WTC11 (cell line): ENCODE measurements at regions not wholly inside any gene's neighbourhood (a gene's known extent, or its start where the extent isn't known, plus 50 kb on each side); places are given as distances from the start of the nearest gene placed in this dataset.

Experiments used
- ATAC-seq: fragments of 200-7000 bp; cut with Tn5 transposase; 2 replicates; pipeline ENCODE4 v1.10.0; 2021; ENCODE audit warnings: mild to moderate bottlenecking, moderate library complexity
- CTCF ChIA-PET: fragments of 300-600 bp; sonication (Branson Sonifier 250); formaldehyde crosslinking; loops from one replicate; lab custom pipeline; 2021; ENCODE audit warnings: antibody characterized with exemption; lab: Charles Lee
- POLR2A ChIA-PET: fragments of 350-600 bp; sonication (Branson Sonifier 250); formaldehyde crosslinking; loops from one replicate; lab custom pipeline; 2021; ENCODE audit warnings: antibody characterized with exemption; lab: Charles Lee
- DNase-seq: peaks from one replicate; pipeline ENCODE4 v3.0.0; 2021; ENCODE audit warnings: low spot score
- H3K27ac Mint-ChIP-seq: 2 replicates; pipeline ENCODE4 v1.8.0; 2021; ENCODE audit warnings: mixed read lengths
- H3K27me3 Mint-ChIP-seq: 2 replicates; pipeline ENCODE4 v1.8.0; 2021; ENCODE audit warnings: low read depth, mild to moderate bottlenecking, moderate library complexity, mixed read lengths
- H3K36me3 Mint-ChIP-seq: 2 replicates; pipeline ENCODE4 v1.8.0; 2021; ENCODE audit warnings: mixed read lengths
- H3K4me1 Mint-ChIP-seq: 2 replicates; pipeline ENCODE4 v1.8.0; 2022; ENCODE audit warnings: mixed read lengths
- H3K4me3 Mint-ChIP-seq: 2 replicates; pipeline ENCODE4 v1.8.0; 2021; ENCODE audit warnings: mild to moderate bottlenecking, moderate library complexity, mixed read lengths
- H3K9me3 Mint-ChIP-seq: 2 replicates; pipeline ENCODE4 v1.8.0; 2021; ENCODE audit warnings: mixed read lengths
- EMX1 ChIP-seq: fragments of 250-450 bp; sonication (Bioruptor Pico); IDR thresholded peaks from 2 replicates; pipeline ENCODE4 v1.8.0; 2021; ENCODE audit warnings: mild to moderate bottlenecking
- FOXP1 ChIP-seq: sonication (generic); formaldehyde crosslinking; IDR thresholded peaks from 2 replicates; pipeline ENCODE4 v1.8.0; 2022; ENCODE audit warnings: missing genetic modification reagents, mild to moderate bottlenecking, moderate library complexity, borderline replicate concordance
- IRF2 ChIP-seq: sonication (generic); formaldehyde crosslinking; IDR thresholded peaks from 2 replicates; pipeline ENCODE4 v1.8.0; 2022; ENCODE audit warnings: low read depth, missing genetic modification reagents, borderline replicate concordance
- OVOL2 ChIP-seq: fragments of 250-450 bp; sonication (Bioruptor Pico); IDR thresholded peaks from 2 replicates; pipeline ENCODE4 v1.9.0; 2021; ENCODE audit warnings: mild to moderate bottlenecking, borderline replicate concordance
- TP53 ChIP-seq: sonication (generic); formaldehyde crosslinking; IDR thresholded peaks from 2 replicates; pipeline ENCODE4 v1.8.1; 2023; ENCODE audit warnings: mild to moderate bottlenecking, missing genetic modification reagents
- ZNF232 ChIP-seq: sonication (generic); formaldehyde crosslinking; IDR thresholded peaks from 2 replicates; pipeline ENCODE4 v1.8.0; 2022; ENCODE audit warnings: mild to moderate bottlenecking, missing genetic modification reagents
- TF ChIP-seq, protein P1 (sequence below): fragments of 250-450 bp; sonication (Bioruptor Pico); conservative IDR thresholded peaks from 2 replicates; pipeline ENCODE4 v1.9.0; 2021; ENCODE audit warnings: mild to moderate bottlenecking
- TF ChIP-seq, protein P2 (sequence below): fragments of 200-600 bp; IDR thresholded peaks from 2 replicates; pipeline ENCODE4 v1.8.0; 2022; ENCODE audit warnings: antibody characterized with exemption
- TF ChIP-seq, protein P3 (sequence below): sonication (generic); formaldehyde crosslinking; IDR thresholded peaks from 2 replicates; pipeline ENCODE4 v1.8.0; 2023; ENCODE audit warnings: mild to moderate bottlenecking, missing genetic modification reagents
- TF ChIP-seq, protein P4 (sequence below): fragments of 250-450 bp; sonication (Bioruptor Pico); IDR thresholded peaks from 2 replicates; pipeline ENCODE4 v1.8.0; 2021; ENCODE audit warnings: mild to moderate bottlenecking
- TF ChIP-seq, protein P5 (sequence below): fragments of 250-450 bp; sonication (Bioruptor Pico); IDR thresholded peaks from 2 replicates; pipeline ENCODE4 v1.9.0; 2021; ENCODE audit warnings: mild to moderate bottlenecking

DNA sequence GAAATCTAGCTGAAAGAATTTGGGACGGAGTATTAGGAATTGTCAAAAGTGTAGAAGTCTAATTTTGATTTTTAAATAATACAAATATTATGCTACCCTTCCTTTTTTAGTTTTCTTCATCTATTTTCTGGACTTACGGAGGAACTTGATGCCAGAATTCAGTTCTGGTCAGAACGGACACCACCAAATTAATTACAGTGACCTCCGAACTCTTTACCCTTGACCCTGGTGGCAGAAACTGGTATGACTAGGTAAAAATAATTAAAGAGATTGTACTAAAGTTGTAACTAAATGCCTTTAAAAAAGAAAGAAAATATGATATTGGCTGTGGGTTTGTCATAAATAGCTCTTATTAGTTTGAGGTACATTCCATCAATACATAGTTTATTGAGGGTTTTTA, 751.1 kb upstream of the MAP3K7 start:
- POLR2A ChIA-PET: no interaction called here
- DNase-seq (no peak), ATAC-seq (no peak)
- Mint-ChIP-seq H3K9me3 (peaks cover 4% of the 10 kb centered on the region; the same call in 1 of the 2 replicates), H3K27me3 (no peaks in the 10 kb centered on the region; the same call in 1 of the 2 replicates), H3K36me3 (no peaks in the 10 kb centered on the region), H3K4me1 (peaks cover 27% of the 10 kb centered on the region), H3K4me3 (no peak overlapping the region), H3K27ac (no peak overlapping the region)
- TF ChIP-seq OVOL2 (CRISPR knock-in tag): no peak
- TF ChIP-seq, protein P1, sequence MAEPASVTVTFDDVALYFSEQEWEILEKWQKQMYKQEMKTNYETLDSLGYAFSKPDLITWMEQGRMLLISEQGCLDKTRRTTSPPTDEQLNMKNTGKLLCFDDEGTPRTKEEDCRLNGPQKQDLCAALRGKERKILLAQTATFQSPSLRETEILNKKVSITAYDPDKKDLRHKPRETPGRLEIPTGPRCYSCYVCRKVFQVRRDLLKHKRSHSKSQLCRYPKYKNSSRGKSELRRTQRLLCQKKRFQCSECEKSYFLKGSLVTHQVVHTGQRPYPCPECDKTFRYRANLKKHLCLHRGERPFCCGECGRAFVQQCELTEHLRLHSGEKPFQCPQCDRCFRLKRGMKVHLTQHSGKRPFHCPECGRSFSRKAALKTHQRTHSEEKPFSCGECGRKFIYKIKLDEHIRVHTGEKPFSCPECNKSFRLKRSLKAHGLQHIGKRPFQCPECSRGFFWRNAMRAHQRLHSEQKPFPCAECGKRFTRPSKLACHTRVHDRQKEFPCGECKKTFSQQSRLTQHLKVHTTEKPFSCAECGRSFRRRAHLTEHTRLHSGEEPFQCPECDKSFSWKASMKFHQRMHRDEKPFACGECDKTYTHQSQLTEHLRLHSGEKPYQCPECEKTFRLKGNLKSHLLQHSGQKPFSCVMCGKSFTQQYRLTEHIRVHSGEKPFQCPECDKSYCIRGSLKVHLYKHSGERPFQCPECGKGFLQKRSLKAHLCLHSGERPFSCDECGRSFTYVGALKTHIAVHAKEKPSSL (CRISPR knock-in tag): no peak
- TF ChIP-seq, protein P2, sequence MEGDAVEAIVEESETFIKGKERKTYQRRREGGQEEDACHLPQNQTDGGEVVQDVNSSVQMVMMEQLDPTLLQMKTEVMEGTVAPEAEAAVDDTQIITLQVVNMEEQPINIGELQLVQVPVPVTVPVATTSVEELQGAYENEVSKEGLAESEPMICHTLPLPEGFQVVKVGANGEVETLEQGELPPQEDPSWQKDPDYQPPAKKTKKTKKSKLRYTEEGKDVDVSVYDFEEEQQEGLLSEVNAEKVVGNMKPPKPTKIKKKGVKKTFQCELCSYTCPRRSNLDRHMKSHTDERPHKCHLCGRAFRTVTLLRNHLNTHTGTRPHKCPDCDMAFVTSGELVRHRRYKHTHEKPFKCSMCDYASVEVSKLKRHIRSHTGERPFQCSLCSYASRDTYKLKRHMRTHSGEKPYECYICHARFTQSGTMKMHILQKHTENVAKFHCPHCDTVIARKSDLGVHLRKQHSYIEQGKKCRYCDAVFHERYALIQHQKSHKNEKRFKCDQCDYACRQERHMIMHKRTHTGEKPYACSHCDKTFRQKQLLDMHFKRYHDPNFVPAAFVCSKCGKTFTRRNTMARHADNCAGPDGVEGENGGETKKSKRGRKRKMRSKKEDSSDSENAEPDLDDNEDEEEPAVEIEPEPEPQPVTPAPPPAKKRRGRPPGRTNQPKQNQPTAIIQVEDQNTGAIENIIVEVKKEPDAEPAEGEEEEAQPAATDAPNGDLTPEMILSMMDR: peak; percentile 42; the same call in 1 of the 2 replicates
- TF ChIP-seq, protein P3, sequence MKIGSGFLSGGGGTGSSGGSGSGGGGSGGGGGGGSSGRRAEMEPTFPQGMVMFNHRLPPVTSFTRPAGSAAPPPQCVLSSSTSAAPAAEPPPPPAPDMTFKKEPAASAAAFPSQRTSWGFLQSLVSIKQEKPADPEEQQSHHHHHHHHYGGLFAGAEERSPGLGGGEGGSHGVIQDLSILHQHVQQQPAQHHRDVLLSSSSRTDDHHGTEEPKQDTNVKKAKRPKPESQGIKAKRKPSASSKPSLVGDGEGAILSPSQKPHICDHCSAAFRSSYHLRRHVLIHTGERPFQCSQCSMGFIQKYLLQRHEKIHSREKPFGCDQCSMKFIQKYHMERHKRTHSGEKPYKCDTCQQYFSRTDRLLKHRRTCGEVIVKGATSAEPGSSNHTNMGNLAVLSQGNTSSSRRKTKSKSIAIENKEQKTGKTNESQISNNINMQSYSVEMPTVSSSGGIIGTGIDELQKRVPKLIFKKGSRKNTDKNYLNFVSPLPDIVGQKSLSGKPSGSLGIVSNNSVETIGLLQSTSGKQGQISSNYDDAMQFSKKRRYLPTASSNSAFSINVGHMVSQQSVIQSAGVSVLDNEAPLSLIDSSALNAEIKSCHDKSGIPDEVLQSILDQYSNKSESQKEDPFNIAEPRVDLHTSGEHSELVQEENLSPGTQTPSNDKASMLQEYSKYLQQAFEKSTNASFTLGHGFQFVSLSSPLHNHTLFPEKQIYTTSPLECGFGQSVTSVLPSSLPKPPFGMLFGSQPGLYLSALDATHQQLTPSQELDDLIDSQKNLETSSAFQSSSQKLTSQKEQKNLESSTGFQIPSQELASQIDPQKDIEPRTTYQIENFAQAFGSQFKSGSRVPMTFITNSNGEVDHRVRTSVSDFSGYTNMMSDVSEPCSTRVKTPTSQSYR: no peak
- no peak for TF ChIP-seq TP53 (CRISPR knock-in tag)
- CTCF ChIA-PET: interaction anchor here (0.9 to 1.8 kb wide), 4 partner anchors 9 to 50 kb away, joined by 3 to 7 read pairs (median 3); no protein-coding TSS in a partner anchor

DNA sequence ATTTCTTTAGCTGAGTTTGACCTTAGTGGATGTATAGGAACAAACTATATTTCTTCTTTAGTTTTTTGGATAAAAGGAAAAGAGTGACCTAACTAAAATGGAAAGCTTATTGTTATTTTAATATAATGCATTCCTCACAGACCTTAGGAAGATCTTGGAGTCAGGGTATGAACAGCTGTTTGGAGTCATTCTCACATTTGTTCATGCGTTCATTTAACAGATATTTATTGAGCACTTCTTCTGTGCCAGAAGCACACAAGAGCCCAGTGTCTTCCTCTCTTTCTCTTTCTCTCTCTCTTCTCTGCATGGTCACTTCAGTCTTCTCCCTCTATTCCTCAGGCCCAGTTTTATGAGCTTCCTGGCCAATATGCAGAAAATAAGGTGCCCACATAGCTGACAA, 744.0 kb upstream of the MAP3K7 start:
- Mint-ChIP-seq H3K4me3 (no peak overlapping the region), H3K4me1 (peaks cover 13% of the 10 kb centered on the region), H3K27ac (no peak overlapping the region), H3K36me3 (no peaks in the 10 kb centered on the region), H3K27me3 (no peaks in the 10 kb centered on the region), H3K9me3 (peaks cover 4% of the 10 kb centered on the region; the same call in 1 of the 2 replicates)
- no peak for TF ChIP-seq FOXP1 (CRISPR knock-in tag)
- TF ChIP-seq EMX1 (CRISPR knock-in tag): no peak
- TF ChIP-seq, protein P2: no peak
- TF ChIP-seq ZNF232 (CRISPR knock-in tag): no peak
- TF ChIP-seq, protein P4, sequence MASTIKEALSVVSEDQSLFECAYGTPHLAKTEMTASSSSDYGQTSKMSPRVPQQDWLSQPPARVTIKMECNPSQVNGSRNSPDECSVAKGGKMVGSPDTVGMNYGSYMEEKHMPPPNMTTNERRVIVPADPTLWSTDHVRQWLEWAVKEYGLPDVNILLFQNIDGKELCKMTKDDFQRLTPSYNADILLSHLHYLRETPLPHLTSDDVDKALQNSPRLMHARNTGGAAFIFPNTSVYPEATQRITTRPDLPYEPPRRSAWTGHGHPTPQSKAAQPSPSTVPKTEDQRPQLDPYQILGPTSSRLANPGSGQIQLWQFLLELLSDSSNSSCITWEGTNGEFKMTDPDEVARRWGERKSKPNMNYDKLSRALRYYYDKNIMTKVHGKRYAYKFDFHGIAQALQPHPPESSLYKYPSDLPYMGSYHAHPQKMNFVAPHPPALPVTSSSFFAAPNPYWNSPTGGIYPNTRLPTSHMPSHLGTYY (CRISPR knock-in tag): no peak
- TF ChIP-seq, protein P5, sequence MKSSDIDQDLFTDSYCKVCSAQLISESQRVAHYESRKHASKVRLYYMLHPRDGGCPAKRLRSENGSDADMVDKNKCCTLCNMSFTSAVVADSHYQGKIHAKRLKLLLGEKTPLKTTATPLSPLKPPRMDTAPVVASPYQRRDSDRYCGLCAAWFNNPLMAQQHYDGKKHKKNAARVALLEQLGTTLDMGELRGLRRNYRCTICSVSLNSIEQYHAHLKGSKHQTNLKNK (CRISPR knock-in tag): no peak
- TF ChIP-seq IRF2 (CRISPR knock-in tag): no peak
- ChIA-PET POLR2A (no interaction called here), CTCF (interaction anchor here (0.8 to 1.6 kb wide), 4 partner anchors 11 to 204 kb away, joined by 3 to 6 read pairs (median 4); no protein-coding TSS in a partner anchor)
- DNase-seq: no peak
- ATAC-seq: no peak
